K562 (cell line): ENCODE measurements at regions not wholly inside any gene's neighbourhood (a gene's known extent, or its start where the extent isn't known, plus 50 kb on each side); places are given as distances from the start of the nearest gene placed in this dataset.

Source experiments
- AFF4 ChIP-seq: sonication (generic); formaldehyde crosslinking; IDR thresholded peaks from 2 replicates; pipeline ENCODE4 v1.8.0; 2023; ENCODE audit warnings: mild to moderate bottlenecking, missing genetic modification reagents
- GTF3C2 ChIP-seq: IDR thresholded peaks from 3 replicates; pipeline ENCODE4 v1.6.1; 2011; ENCODE audit warnings: borderline replicate concordance, mild to moderate bottlenecking, moderate library complexity; ENCODE audit not compliant: insufficient read length; ENCODE audit errors: extremely low read depth
- HEY1 ChIP-seq: fragments of 250-450 bp; sonication (Bioruptor Pico); IDR thresholded peaks from 2 replicates; pipeline ENCODE4 v1.5.0; 2020; ENCODE audit warnings: mild to moderate bottlenecking, moderate library complexity, borderline replicate concordance
- HINFP ChIP-seq: fragments of 450-650 bp; conservative IDR thresholded peaks from 2 replicates; pipeline ENCODE4 v1.6.1; 2016; ENCODE audit warnings: missing genetic modification characterization, low read depth, mild to moderate bottlenecking, control low read depth, missing compliant biosample characterization
- KLF6 ChIP-seq: fragments of 250-450 bp; sonication (Bioruptor Pico); IDR thresholded peaks from 2 replicates; pipeline ENCODE4 v1.4.0; 2020; ENCODE audit warnings: mild to moderate bottlenecking, moderate library complexity, borderline replicate concordance
- NFIC ChIP-seq: fragments of 450-650 bp; IDR thresholded peaks from 2 replicates; pipeline ENCODE4 v1.6.1; 2017; ENCODE audit warnings: mild to moderate bottlenecking, inconsistent platforms
- NUFIP1 ChIP-seq: fragments of 450-650 bp; IDR thresholded peaks from 2 replicates; pipeline ENCODE4 v1.6.1; 2018; ENCODE audit not compliant: partially characterized antibody
- POLR3A ChIP-seq: IDR thresholded peaks from 2 replicates; pipeline ENCODE4 v1.6.1; 2011; ENCODE audit warnings: borderline replicate concordance, mild to moderate bottlenecking, moderate library complexity; ENCODE audit not compliant: insufficient read length, insufficient read depth; ENCODE audit errors: extremely low read depth
- PREB ChIP-seq: sonication (generic); formaldehyde crosslinking; IDR thresholded peaks from 2 replicates; pipeline ENCODE4 v1.8.1; 2023; ENCODE audit warnings: mild to moderate bottlenecking, missing genetic modification reagents
- RNF219 ChIP-seq: fragments of 250-450 bp; sonication (Bioruptor Pico); IDR thresholded peaks from 2 replicates; pipeline ENCODE4 v1.5.0; 2022; ENCODE audit warnings: mild to moderate bottlenecking
- SMAD2 ChIP-seq: fragments of 150-350 bp; IDR thresholded peaks from 2 replicates; pipeline ENCODE4 v1.6.1; 2014; ENCODE audit warnings: low read depth, mild to moderate bottlenecking, low read length
- ZNF277 ChIP-seq: fragments of 250-450 bp; sonication (Bioruptor Pico); IDR thresholded peaks from 2 replicates; pipeline ENCODE4 v1.8.0; 2022; ENCODE audit warnings: inconsistent platforms, mild to moderate bottlenecking, moderate library complexity, borderline replicate concordance
- ZNF324 ChIP-seq: fragments of 250-450 bp; sonication (Bioruptor Pico); IDR thresholded peaks from 2 replicates; pipeline ENCODE4 v1.4.0; 2020; ENCODE audit warnings: mild to moderate bottlenecking
- ZZZ3 ChIP-seq: fragments of 450-650 bp; IDR thresholded peaks from 2 replicates; pipeline ENCODE4 v1.6.1; 2016; ENCODE audit warnings: antibody characterized with exemption, mild to moderate bottlenecking, moderate library complexity

- no peak for TF ChIP-seq GTF3C2
- no peak for TF ChIP-seq ZNF277 (CRISPR knock-in tag)
- TF ChIP-seq NUFIP1 = no peak
- no peak for TF ChIP-seq PREB
- TF ChIP-seq POLR3A = no peak
- no peak for TF ChIP-seq ZZZ3
- TF ChIP-seq KLF6 (CRISPR knock-in tag) = no peak
- no peak for TF ChIP-seq SMAD2
- no peak for TF ChIP-seq ZNF324
- TF ChIP-seq AFF4 = no peak
- no peak for TF ChIP-seq HEY1 (CRISPR knock-in tag)
- TF ChIP-seq RNF219 = no peak
- peak; percentile 37 for TF ChIP-seq NFIC
- TF ChIP-seq HINFP = no peak
Measured at GRCh38 chr1:20423169-20423795, 62.7 kb downstream of the CAMK2N1 start (continued).
